ENCODE measurements at regions not wholly inside any gene's neighbourhood (a gene's known extent, or its start where the extent isn't known, plus 50 kb on each side); places are given as distances from the start of the nearest gene placed in this dataset.

DNA sequence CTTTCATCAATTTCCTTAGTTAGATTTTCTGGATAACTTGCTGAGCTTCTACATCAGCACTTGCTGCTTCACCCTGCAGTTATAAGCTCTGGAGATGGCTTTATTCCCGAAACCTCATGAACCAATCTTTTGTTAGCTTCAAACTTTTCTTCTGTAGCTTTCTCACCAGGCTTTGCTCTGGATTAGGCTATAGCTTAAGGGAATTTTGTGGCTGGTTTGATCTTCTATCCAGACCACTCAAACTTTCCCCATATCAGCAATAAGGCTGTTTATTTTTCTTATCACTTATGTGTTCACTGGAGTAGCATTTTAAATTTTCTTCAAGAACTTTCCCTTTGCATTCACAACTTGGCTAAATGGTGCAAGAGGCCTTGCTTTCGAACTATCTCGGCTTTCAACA is 1173.5 kb upstream of the NUDT12 start:
- TF ChIP-seq, protein P1, sequence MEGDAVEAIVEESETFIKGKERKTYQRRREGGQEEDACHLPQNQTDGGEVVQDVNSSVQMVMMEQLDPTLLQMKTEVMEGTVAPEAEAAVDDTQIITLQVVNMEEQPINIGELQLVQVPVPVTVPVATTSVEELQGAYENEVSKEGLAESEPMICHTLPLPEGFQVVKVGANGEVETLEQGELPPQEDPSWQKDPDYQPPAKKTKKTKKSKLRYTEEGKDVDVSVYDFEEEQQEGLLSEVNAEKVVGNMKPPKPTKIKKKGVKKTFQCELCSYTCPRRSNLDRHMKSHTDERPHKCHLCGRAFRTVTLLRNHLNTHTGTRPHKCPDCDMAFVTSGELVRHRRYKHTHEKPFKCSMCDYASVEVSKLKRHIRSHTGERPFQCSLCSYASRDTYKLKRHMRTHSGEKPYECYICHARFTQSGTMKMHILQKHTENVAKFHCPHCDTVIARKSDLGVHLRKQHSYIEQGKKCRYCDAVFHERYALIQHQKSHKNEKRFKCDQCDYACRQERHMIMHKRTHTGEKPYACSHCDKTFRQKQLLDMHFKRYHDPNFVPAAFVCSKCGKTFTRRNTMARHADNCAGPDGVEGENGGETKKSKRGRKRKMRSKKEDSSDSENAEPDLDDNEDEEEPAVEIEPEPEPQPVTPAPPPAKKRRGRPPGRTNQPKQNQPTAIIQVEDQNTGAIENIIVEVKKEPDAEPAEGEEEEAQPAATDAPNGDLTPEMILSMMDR (IDR thresholded peaks at IDR 0.05) = no peak
- TF ChIP-seq POLR2A (IDR thresholded peaks at IDR 0.05) = no peak

All from sigmoid colon (tissue), 3 donors.